ENCODE measurements at regions not wholly inside any gene's neighbourhood (a gene's known extent, or its start where the extent isn't known, plus 50 kb on each side); places are given as distances from the start of the nearest gene placed in this dataset.
"Not testable (repeated sequence)": the region's sequence is repeated elsewhere in the genome, so short reads cannot be mapped to it uniquely, and the experiment has no call there.

DNA sequence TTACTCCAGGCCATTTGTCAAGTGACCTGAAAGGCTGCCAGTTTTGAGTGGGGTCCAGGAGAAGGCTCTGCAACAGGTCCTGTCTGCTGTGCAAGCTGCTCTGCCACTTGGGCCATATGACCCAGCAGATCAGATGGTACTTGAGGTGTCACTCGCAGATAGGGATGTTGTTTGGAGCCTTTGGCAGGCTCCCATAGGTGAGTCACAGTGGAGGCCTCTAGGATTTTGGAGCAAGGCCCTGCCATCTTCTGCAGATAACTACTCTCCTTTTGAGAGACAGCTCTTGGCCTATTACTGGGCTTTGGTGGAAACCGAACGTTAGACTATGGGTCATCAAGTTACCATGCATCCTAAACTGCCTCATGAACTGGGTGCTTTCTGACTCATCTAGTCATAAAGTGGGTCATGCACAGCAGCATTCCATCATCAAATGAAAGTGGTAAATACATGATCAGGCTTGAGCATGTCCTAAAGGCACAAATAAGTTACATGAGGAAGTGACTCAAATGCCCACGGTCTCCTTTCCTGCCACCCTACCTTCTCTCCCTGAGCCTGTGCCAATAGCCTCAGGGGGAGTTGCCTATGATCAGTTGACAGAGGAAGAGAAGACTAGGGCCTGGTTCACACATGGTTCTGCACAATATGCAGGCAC is 87.0 kb upstream of the RANBP6 start:
- TF ChIP-seq, protein P1, sequence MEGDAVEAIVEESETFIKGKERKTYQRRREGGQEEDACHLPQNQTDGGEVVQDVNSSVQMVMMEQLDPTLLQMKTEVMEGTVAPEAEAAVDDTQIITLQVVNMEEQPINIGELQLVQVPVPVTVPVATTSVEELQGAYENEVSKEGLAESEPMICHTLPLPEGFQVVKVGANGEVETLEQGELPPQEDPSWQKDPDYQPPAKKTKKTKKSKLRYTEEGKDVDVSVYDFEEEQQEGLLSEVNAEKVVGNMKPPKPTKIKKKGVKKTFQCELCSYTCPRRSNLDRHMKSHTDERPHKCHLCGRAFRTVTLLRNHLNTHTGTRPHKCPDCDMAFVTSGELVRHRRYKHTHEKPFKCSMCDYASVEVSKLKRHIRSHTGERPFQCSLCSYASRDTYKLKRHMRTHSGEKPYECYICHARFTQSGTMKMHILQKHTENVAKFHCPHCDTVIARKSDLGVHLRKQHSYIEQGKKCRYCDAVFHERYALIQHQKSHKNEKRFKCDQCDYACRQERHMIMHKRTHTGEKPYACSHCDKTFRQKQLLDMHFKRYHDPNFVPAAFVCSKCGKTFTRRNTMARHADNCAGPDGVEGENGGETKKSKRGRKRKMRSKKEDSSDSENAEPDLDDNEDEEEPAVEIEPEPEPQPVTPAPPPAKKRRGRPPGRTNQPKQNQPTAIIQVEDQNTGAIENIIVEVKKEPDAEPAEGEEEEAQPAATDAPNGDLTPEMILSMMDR (IDR thresholded peaks at IDR 0.05): not testable (repeated sequence)
- TF ChIP-seq POLR2A (IDR thresholded peaks at IDR 0.05): not testable (repeated sequence)

All from thyroid gland (tissue), 4 donors.